ENCODE measurements at regions not wholly inside any gene's neighbourhood (a gene's known extent, or its start where the extent isn't known, plus 50 kb on each side); places are given as distances from the start of the nearest gene placed in this dataset.
"Not testable (repeated sequence)": the region's sequence is repeated elsewhere in the genome, so short reads cannot be mapped to it uniquely, and the experiment has no call there.

- no peak for TF ChIP-seq CTCF (IDR thresholded peaks at IDR 0.05)
- Mint-ChIP-seq H3K9me3 (ENCODE audit: unreplicated experiment) (no peaks in the 10 kb centered on the region), H3K4me1 (ENCODE audit: unreplicated experiment) (peaks cover 12% of the 10 kb centered on the region), H3K27ac (ENCODE audit: unreplicated experiment) (no peak overlapping the region), H3K36me3 (ENCODE audit: unreplicated experiment) (no peaks in the 10 kb centered on the region), H3K4me3 (ENCODE audit: unreplicated experiment) (no peak overlapping the region), H3K27me3 (ENCODE audit: unreplicated experiment) (peaks cover 18% of the 10 kb centered on the region)
- no peak for DNase-seq (ENCODE audit: extremely low spot score, unreplicated experiment)
Observed at GRCh38 chr1:53394306-53394705, 64.9 kb upstream of the DMRTB1 start.

GRCh38 chr1:53395671-53396215 lies 63.5 kb upstream of the DMRTB1 start:
- H3K4me1 Mint-ChIP-seq (ENCODE audit: unreplicated experiment): peaks cover 4% of the 10 kb centered on the region

DNA sequence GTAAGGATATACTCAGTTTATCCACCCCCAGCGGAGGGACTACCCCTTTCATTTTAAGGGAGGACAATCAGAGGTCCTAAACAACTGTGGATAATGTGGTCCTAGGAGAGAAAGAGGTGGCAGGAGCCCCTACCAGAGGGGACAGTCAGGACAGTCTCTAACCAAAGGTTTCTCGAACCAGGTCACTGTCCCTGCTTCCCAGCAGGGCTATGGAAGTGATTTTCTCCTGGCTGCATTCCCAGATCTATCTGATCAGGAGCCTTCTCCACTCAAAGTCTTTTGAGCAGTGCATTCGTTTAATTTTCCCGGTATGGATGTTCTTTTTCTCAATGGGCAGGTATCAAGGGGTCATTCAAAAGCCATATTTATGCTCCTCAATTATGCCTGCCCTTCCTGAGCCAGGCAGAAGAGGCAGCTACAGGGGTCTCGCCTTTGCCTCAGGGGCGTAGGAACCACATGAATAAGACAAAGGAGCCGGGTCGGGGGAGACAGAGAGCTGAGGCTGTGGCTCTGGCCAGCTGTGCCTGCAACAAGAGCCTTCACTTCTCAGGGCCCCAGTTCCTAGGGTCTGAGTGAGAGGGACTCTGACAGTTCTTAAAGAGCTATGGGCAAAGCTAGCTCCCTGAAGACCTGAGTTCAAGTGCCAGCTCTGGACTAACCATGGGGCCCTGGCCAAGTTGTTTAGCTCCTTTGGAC lies 62.5 kb upstream of the DMRTB1 start:
- H3K4me1 Mint-ChIP-seq (ENCODE audit: unreplicated experiment): no peaks in the 10 kb centered on the region
- DNase-seq (ENCODE audit: extremely low spot score, unreplicated experiment): no peak
- peaks cover 21% of the 10 kb centered on the region for H3K27me3 Mint-ChIP-seq (ENCODE audit: unreplicated experiment)
- no peaks in the 10 kb centered on the region for H3K36me3 Mint-ChIP-seq (ENCODE audit: unreplicated experiment)
- no peaks in the 10 kb centered on the region for H3K9me3 Mint-ChIP-seq (ENCODE audit: unreplicated experiment)
- no peak overlapping the region for H3K4me3 Mint-ChIP-seq (ENCODE audit: unreplicated experiment)
- H3K27ac Mint-ChIP-seq (ENCODE audit: unreplicated experiment): no peak overlapping the region
- TF ChIP-seq CTCF (IDR thresholded peaks at IDR 0.05): no peak

More at GRCh38 chr1:53395671-53396215, 63.5 kb upstream of the DMRTB1 start:
- H3K27me3 Mint-ChIP-seq (ENCODE audit: unreplicated experiment): peaks cover 18% of the 10 kb centered on the region
- no peak for DNase-seq (ENCODE audit: extremely low spot score, unreplicated experiment)
- TF ChIP-seq CTCF (IDR thresholded peaks at IDR 0.05): no peak
- no peaks in the 10 kb centered on the region for H3K9me3 Mint-ChIP-seq (ENCODE audit: unreplicated experiment)
- no peak overlapping the region for H3K4me3 Mint-ChIP-seq (ENCODE audit: unreplicated experiment)
- H3K36me3 Mint-ChIP-seq (ENCODE audit: unreplicated experiment): no peaks in the 10 kb centered on the region
- no peak overlapping the region for H3K27ac Mint-ChIP-seq (ENCODE audit: unreplicated experiment)

- H3K9me3 Mint-ChIP-seq (ENCODE audit: unreplicated experiment): no peaks in the 10 kb centered on the region
- H3K27ac Mint-ChIP-seq (ENCODE audit: unreplicated experiment): no peak overlapping the region
- H3K4me3 Mint-ChIP-seq (ENCODE audit: unreplicated experiment): no peak overlapping the region
- no peaks in the 10 kb centered on the region for H3K4me1 Mint-ChIP-seq (ENCODE audit: unreplicated experiment)
- H3K36me3 Mint-ChIP-seq (ENCODE audit: unreplicated experiment): no peaks in the 10 kb centered on the region
- H3K27me3 Mint-ChIP-seq (ENCODE audit: unreplicated experiment): peaks cover 23% of the 10 kb centered on the region
- peak; percentile 46 for DNase-seq (ENCODE audit: extremely low spot score, unreplicated experiment)
- TF ChIP-seq CTCF (IDR thresholded peaks at IDR 0.05): no peak
Observed at GRCh38 chr1:53398091-53398490, 61.1 kb upstream of the DMRTB1 start.

DNA sequence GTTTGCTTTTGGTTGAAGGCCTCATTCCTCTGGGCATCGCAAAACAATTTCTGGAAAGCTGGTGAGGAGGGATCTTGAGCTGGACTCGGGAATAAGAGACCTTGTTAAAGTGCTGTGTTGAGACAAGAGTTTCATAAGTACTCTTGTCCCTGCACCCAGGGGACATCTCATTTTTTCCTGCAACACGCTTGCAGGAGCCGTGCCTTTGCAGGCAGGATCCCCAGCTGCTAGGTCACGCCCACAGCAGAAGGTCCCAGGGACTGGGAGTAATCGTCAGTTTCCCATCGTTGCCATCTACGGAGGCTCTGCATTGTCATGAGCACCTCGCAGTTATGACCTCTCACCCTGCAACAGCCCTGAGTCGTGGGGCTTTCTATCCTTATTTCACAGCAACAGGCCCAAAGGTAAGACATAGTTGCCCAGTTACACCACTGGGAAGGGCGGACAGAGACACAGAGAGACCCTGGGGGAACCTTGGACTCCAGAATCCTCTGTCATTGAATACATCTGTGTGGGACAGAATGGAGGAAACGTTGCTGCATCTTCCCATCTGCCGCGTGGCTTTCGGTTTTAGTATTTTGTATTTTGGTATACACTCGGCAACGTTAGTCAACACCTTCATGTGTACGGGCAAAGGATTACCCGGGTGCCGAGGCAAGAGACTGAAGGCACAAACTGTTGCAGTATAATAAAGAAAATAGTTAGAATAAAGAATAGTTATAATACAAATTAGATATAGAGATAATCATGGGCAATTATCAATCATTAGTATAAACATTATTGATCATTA lies 60.4 kb upstream of the DMRTB1 start:
- no peak for TF ChIP-seq CTCF (IDR thresholded peaks at IDR 0.05)
- Mint-ChIP-seq H3K4me3 (ENCODE audit: unreplicated experiment) (no peak overlapping the region), H3K27me3 (ENCODE audit: unreplicated experiment) (peaks cover 26% of the 10 kb centered on the region), H3K27ac (ENCODE audit: unreplicated experiment) (no peak overlapping the region), H3K4me1 (ENCODE audit: unreplicated experiment) (no peaks in the 10 kb centered on the region), H3K9me3 (ENCODE audit: unreplicated experiment) (no peaks in the 10 kb centered on the region), H3K36me3 (ENCODE audit: unreplicated experiment) (no peaks in the 10 kb centered on the region)
- peak; percentile 57 for DNase-seq (ENCODE audit: extremely low spot score, unreplicated experiment)

GRCh38 chr1:53399370-53400133 lies 59.6 kb upstream of the DMRTB1 start:
- not testable (repeated sequence) for H3K9me3 Mint-ChIP-seq (ENCODE audit: unreplicated experiment); H3K4me3 Mint-ChIP-seq (ENCODE audit: unreplicated experiment); H3K36me3 Mint-ChIP-seq (ENCODE audit: unreplicated experiment); H3K4me1 Mint-ChIP-seq (ENCODE audit: unreplicated experiment); H3K27ac Mint-ChIP-seq (ENCODE audit: unreplicated experiment)
- DNase-seq (ENCODE audit: extremely low spot score, unreplicated experiment): peak; percentile 34
- peaks cover 32% of the 10 kb centered on the region for H3K27me3 Mint-ChIP-seq (ENCODE audit: unreplicated experiment)

All from osteocyte (in vitro differentiated cells).